22Rv1 (cell line): ENCODE measurements at regions not wholly inside any gene's neighbourhood (a gene's known extent, or its start where the extent isn't known, plus 50 kb on each side); places are given as distances from the start of the nearest gene placed in this dataset.

Source experiments
- ZFX ChIP-seq: fragments of 450-650 bp; IDR thresholded peaks from 2 replicates; pipeline ENCODE4 v1.6.1; 2017; ENCODE audit warnings: antibody characterized with exemption, borderline replicate concordance
- TF ChIP-seq, protein P1 (sequence below): fragments of 450-650 bp; IDR thresholded peaks from 2 replicates; pipeline ENCODE4 v1.5.1; 2017; ENCODE audit warnings: mild to moderate bottlenecking

DNA sequence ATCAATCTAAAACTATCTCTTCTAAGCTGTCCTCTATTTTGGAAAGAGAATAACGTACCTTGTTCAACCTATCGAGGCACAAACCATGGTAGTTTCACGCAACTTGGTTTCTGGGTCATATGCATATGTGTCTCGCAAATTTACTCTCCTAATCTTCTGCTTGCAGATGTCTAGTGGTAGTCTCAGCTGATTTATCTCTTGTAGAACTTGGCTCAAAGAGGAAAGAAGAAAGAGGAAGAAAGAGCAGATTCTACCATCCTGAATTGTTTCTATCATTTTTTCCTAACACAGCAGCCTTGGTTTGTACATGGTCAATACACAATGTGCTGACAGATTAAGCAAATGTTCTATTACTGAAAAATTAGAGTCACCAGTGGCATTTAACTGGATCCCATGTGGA, 282.3 kb downstream of the SPRY2 start:
- TF ChIP-seq, protein P1, sequence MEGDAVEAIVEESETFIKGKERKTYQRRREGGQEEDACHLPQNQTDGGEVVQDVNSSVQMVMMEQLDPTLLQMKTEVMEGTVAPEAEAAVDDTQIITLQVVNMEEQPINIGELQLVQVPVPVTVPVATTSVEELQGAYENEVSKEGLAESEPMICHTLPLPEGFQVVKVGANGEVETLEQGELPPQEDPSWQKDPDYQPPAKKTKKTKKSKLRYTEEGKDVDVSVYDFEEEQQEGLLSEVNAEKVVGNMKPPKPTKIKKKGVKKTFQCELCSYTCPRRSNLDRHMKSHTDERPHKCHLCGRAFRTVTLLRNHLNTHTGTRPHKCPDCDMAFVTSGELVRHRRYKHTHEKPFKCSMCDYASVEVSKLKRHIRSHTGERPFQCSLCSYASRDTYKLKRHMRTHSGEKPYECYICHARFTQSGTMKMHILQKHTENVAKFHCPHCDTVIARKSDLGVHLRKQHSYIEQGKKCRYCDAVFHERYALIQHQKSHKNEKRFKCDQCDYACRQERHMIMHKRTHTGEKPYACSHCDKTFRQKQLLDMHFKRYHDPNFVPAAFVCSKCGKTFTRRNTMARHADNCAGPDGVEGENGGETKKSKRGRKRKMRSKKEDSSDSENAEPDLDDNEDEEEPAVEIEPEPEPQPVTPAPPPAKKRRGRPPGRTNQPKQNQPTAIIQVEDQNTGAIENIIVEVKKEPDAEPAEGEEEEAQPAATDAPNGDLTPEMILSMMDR, result no peak
- TF ChIP-seq ZFX, result no peak
